GM18907 (cell line): ENCODE measurements at regions not wholly inside any gene's neighbourhood (a gene's known extent, or its start where the extent isn't known, plus 50 kb on each side); places are given as distances from the start of the nearest gene placed in this dataset.

ENCODE experiments used
- ATAC-seq: cut with Tn5 transposase; IDR thresholded peaks from one replicate; pipeline ENCODE4 v1.9.1; 2021; ENCODE audit warnings: mild to moderate bottlenecking, moderate library complexity; ENCODE audit not compliant: unreplicated experiment

- ATAC-seq = no peak
Measured at GRCh38 chr10:29962166-29962850, 97.1 kb downstream of the JCAD start.

- no peak for ATAC-seq
Measured at GRCh38 chr10:29961351-29961750, 98.0 kb downstream of the JCAD start.

GRCh38 chr10:29960261-29960660, 99.1 kb downstream of the JCAD start:
- ATAC-seq = no peak

GRCh38 chr10:29959586-29959985, 99.8 kb downstream of the JCAD start:
- no peak for ATAC-seq

- ATAC-seq = no peak
Measured at GRCh38 chr10:29958440-29958839, 100.9 kb downstream of the JCAD start.

GRCh38 chr10:29957907-29958331, 101.5 kb downstream of the JCAD start:
- ATAC-seq = peak; percentile 78

- ATAC-seq = no peak
Measured at GRCh38 chr10:29957236-29957635, 102.2 kb downstream of the JCAD start.

GRCh38 chr10:29956335-29956924, 103.0 kb downstream of the JCAD start:
- ATAC-seq = no peak

- no peak for ATAC-seq
Measured at GRCh38 chr10:29955329-29955935, 104.0 kb downstream of the JCAD start.

- ATAC-seq = no peak
Measured at GRCh38 chr10:29951441-29951931, 107.9 kb downstream of the JCAD start.

- no peak for ATAC-seq
Measured at GRCh38 chr10:29950391-29950790, 109.0 kb downstream of the JCAD start.

GRCh38 chr10:29949411-29950011, 109.9 kb downstream of the JCAD start:
- no peak for ATAC-seq

- ATAC-seq = no peak
Measured at GRCh38 chr10:29948881-29949355, 110.5 kb downstream of the JCAD start.

- ATAC-seq = no peak
Measured at GRCh38 chr10:29947701-29948060, 111.7 kb downstream of the JCAD start.

- no peak for ATAC-seq
Measured at GRCh38 chr10:29946953-29947700, 112.3 kb downstream of the JCAD start.

- no peak for ATAC-seq
Measured at GRCh38 chr10:29946614-29946952, 112.8 kb downstream of the JCAD start.

GRCh38 chr10:29941476-29941875, 117.9 kb downstream of the JCAD start:
- ATAC-seq = no peak

GRCh38 chr10:29932991-29933390, 126.4 kb downstream of the JCAD start:
- ATAC-seq = no peak

GRCh38 chr10:29931833-29932232, 127.6 kb downstream of the JCAD start:
- ATAC-seq = no peak

GRCh38 chr10:29929006-29929405, 130.4 kb downstream of the JCAD start:
- ATAC-seq = no peak

- no peak for ATAC-seq
Measured at GRCh38 chr10:29926693-29927048, 132.7 kb downstream of the JCAD start.
